Adrenal gland (tissue), 5 donors: ENCODE measurements at regions not wholly inside any gene's neighbourhood (a gene's known extent, or its start where the extent isn't known, plus 50 kb on each side); places are given as distances from the start of the nearest gene placed in this dataset.

ENCODE experiments used
- POLR2A ChIP-seq, 2 donors: fragments of 450-650 bp; IDR thresholded peaks; one replicate each; pipeline ENCODE4 v1.6.1; 2017; ENCODE audit warnings: antibody characterized with exemption in 2 of 2, mild to moderate bottlenecking in 2 of 2, moderate library complexity in 1 of 2
- TF ChIP-seq, protein P1 (sequence below), 6 experiments: fragments of 450-650 bp in 4 of 6; fragments of 200-600 bp in 2 of 6; sonication (generic) in 1 of 6; IDR thresholded peaks; 1 replicate in 5 of 6; 2 replicates in 1 of 6; pipeline versions ENCODE4 v1.5.1 to v1.8.0; 2016 to 2021; ENCODE audit warnings: antibody characterized with exemption in 6 of 6, mild to moderate bottlenecking in 2 of 6, moderate library complexity in 1 of 6
- donor health status: DM: no; HTN: no; CAD: no.

DNA sequence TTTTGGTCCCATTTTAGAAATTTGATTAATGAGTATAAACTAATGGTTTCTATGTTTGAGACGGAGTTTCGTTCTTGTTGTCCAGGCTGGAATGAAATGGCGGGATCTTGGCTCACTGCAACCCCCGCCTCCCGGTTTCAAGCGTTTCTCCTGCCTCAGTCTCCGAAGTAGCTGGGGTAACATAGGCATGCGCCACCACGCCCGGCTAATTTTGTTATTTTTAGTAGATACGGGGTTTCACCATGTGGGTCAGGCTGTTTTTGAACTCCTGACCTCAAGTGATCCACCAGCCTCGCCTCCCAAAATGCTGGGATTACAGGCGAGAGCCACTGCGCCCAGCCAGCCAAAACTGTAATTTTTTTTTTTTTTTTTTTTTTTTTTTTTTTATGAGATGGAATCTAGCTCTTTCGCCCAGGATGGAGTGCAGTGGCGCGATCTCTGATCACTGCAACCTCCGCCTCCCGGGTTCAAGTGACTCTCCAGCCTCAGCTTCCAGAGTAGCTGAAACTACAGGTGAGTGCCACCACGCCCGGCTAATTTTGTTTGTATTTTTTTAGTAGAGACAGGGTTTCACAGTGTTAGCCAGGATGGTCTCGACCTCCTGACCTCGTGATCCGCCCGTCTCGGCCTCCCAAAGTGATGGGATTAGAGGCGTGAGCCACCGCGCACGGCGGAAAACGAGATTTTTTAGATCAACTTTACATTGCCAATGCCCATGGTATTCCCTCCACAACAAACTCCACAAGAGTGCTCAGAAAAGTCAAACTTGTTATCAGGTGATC lies 127.8 kb downstream of the HFE start:
- TF ChIP-seq POLR2A (IDR thresholded peaks at IDR 0.05) = no peak
- TF ChIP-seq, protein P1, sequence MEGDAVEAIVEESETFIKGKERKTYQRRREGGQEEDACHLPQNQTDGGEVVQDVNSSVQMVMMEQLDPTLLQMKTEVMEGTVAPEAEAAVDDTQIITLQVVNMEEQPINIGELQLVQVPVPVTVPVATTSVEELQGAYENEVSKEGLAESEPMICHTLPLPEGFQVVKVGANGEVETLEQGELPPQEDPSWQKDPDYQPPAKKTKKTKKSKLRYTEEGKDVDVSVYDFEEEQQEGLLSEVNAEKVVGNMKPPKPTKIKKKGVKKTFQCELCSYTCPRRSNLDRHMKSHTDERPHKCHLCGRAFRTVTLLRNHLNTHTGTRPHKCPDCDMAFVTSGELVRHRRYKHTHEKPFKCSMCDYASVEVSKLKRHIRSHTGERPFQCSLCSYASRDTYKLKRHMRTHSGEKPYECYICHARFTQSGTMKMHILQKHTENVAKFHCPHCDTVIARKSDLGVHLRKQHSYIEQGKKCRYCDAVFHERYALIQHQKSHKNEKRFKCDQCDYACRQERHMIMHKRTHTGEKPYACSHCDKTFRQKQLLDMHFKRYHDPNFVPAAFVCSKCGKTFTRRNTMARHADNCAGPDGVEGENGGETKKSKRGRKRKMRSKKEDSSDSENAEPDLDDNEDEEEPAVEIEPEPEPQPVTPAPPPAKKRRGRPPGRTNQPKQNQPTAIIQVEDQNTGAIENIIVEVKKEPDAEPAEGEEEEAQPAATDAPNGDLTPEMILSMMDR (IDR thresholded peaks at IDR 0.05) = no peak
